Left cardiac atrium (tissue), 4 donors: ENCODE measurements at regions not wholly inside any gene's neighbourhood (a gene's known extent, or its start where the extent isn't known, plus 50 kb on each side); places are given as distances from the start of the nearest gene placed in this dataset.
"Not testable (repeated sequence)": the region's sequence is repeated elsewhere in the genome, so short reads cannot be mapped to it uniquely, and the experiment has no call there.

Source experiments
- ATAC-seq, 2 donors: fragments of 200-7000 bp; cut with Tn5 transposase; one replicate each; pipeline ENCODE4 v1.9.1; 2020; ENCODE audit warnings: mild to moderate bottlenecking in 2 of 2, moderate library complexity in 2 of 2
- DNase-seq: peaks from one replicate; pipeline ENCODE4 v3.0.0-alpha.2; 2020
- intact Hi-C, 2 donors: fragments of 100-400 bp; cut with DNase I; formaldehyde crosslinking; loops; one replicate each; pipeline versions ENCODE4 v1.14.1 to v1.15.1; 2022 to 2023
- donor health status: DM: no; HTN: yes; CAD: no.
- donor health status: DM: no; HTN: yes; CAD: no; lungs with severe emphysema.
- donor health status: DM: yes; HTN: yes; CAD: no.
- donor health status: Dilated cardiomyopathy.

DNA sequence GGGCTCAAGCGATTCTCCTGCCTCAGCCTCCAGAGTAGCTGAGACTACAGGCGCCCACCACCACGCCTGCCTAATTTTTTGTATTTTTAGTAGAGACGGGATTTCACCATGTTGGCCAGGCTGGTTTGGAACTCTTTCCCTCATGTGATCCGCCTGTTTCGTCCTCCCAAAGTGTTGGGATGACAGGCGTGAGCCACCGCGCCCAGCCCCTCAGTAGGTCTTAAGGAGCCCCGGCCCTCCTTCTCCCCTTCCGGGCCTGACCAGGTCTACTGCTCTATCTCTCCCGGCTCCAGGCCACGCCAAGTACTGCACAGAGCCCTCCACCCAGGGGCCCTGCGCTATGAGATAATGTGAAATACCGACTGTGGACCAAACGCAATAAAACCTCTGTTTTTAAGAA lies 785.5 kb downstream of the FOXD4L5 start:
- DNase-seq, intact Hi-C loops, ATAC-seq: not testable (repeated sequence)

DNA sequence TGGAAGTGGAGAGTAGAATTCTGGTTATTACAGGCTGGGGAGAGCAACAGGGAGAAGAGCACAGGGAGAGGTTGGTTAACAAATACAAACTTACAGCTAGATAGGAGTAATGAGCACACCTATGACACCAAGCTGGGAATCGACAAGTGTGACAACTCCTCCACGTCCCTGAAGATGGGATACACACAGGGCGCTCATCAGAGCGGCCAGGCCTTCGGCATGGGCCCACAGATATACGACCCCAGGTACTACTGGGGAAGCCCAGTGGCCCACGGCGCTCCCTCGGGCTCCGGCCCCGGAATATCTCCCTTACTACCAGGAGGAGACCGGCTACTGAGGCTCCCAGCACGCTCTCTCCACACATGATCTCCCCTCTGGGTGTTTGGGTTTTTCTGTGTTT lies 786.6 kb downstream of the FOXD4L5 start:
- ATAC-seq, intact Hi-C loops, DNase-seq: not testable (repeated sequence)

- ATAC-seq, DNase-seq, intact Hi-C loops: not testable (repeated sequence)
Observed at GRCh38 chr9:64488544-64488943, 796.5 kb downstream of the FOXD4L5 start.

GRCh38 chr9:64486067-64486466 lies 798.9 kb downstream of the FOXD4L5 start:
- intact Hi-C loops, ATAC-seq, DNase-seq: not testable (repeated sequence)

DNA sequence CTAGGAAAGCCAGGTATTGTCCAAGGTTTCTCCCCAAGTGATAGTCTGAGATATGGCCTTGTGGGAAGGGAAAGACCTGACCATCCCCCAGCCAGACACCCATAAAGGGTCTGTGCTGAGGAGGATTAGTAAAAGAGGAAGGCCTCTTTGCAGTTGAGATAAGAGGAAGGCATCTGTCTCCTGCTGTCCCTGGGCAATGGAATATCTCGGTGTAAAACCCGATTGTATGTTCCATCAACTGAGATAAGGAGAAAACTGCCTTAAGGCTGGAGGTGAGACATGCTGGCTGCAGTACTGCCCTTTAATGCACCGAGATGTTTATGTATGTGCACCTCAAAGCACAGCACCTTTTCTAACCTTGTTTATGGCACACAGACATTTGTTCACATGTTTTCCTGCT lies 805.9 kb downstream of the FOXD4L5 start:
- DNase-seq, intact Hi-C loops, ATAC-seq: not testable (repeated sequence)

GRCh38 chr9:64468943-64469342 lies 816.1 kb downstream of the FOXD4L5 start:
- ATAC-seq, result peak in 1 of 2 donors; percentile 57
- DNase-seq, intact Hi-C loops: not testable (repeated sequence)

GRCh38 chr9:64466052-64466599 lies 818.9 kb downstream of the FOXD4L5 start:
- ATAC-seq, DNase-seq, intact Hi-C loops: not testable (repeated sequence)

- ATAC-seq, intact Hi-C loops, DNase-seq: not testable (repeated sequence)
Observed at GRCh38 chr9:64461885-64462284, 823.1 kb downstream of the FOXD4L5 start.

- DNase-seq, intact Hi-C loops, ATAC-seq: not testable (repeated sequence)
Observed at GRCh38 chr9:64458642-64459041, 826.4 kb downstream of the FOXD4L5 start.

GRCh38 chr9:64455107-64455648 lies 829.8 kb downstream of the FOXD4L5 start:
- intact Hi-C loops, DNase-seq, ATAC-seq: not testable (repeated sequence)

DNA sequence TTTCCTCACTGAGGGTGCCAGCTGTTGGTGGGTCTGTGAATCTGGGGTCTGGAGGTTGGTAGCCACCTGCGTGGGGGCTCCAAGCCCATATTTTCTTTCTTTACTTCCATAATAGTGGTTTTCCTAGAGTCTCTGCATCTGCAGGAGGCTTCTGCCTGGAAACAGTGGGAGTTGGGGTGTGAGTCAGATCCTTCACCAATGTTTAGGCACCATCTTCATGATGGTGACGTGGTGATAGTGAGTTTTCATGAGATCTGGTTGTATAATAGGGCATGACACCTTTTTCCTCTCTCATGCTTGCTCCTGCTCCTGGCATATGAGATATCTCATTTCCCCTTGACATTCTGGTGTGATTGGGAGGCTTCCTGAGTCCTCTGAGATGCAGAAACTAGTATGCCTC lies 832.9 kb downstream of the FOXD4L5 start:
- intact Hi-C loops, DNase-seq: not testable (repeated sequence)
- ATAC-seq, result peak in 1 of 2 donors; percentile 30

- DNase-seq, ATAC-seq, intact Hi-C loops: not testable (repeated sequence)
Observed at GRCh38 chr9:64450654-64451053, 834.4 kb downstream of the FOXD4L5 start.

- DNase-seq, ATAC-seq, intact Hi-C loops: not testable (repeated sequence)
Observed at GRCh38 chr9:64449025-64449424, 836.0 kb downstream of the FOXD4L5 start.

DNA sequence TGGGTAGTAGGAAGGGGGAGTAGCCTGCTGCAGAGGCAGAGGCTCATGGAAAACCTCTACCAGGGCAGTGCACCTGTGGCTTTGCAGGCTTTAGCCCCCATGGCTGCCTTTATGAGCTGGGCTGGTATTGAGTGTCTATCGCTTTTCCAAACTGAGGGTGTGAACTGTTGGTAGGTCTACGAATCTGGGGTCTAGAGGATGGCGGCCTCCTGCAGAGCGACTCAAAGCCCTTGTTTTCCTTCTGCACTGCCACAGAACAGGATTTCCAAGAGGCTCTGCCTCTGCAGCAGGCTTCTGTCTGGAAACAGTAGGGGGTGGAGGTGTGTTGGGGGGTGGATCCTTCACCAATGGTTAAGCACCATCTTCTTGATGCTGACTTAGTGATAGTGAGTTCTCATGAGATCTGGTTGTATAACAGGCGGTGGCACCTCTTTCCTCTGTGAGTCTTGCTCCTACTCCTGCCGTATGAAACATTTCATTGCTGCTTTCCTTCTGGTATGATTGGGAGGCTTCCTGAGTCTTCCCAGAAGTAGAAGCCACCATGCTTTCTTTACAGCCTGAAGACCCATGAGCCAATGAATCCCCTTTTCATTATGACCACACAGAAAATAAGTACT lies 840.0 kb downstream of the FOXD4L5 start:
- ATAC-seq, intact Hi-C loops, DNase-seq: not testable (repeated sequence)

- intact Hi-C loops, ATAC-seq, DNase-seq: not testable (repeated sequence)
Observed at GRCh38 chr9:64439747-64440146, 845.3 kb downstream of the FOXD4L5 start.
